HepG2 (cell line): ENCODE measurements at regions not wholly inside any gene's neighbourhood (a gene's known extent, or its start where the extent isn't known, plus 50 kb on each side); places are given as distances from the start of the nearest gene placed in this dataset.

Experiments used
- ATAC-seq: fragments of 200-7000 bp; cut with Tn5 transposase; 3 replicates; pipeline ENCODE4 v1.9.1; 2020; ENCODE audit warnings: mild to moderate bottlenecking, moderate library complexity
- BruUV-seq: library from RNA; stranded (reverse); fragments of 400-500 nt; replicated peaks from 2 replicates; lab custom pipeline; 2021; lab: Mats Ljungman, UMichigan
- CTCF ChIA-PET: fragments of 300-600 bp; formaldehyde crosslinking; extraction: SDS; loops from one replicate; lab custom pipeline; 2021; ENCODE audit warnings: low total read pairs, inconsistent platforms, low intra/inter-chr PET ratio; lab: Yijun Ruan, JAX
- POLR2A ChIA-PET: fragments of 350-600 bp; sonication (Branson Sonifier 250); formaldehyde crosslinking; loops from one replicate; lab custom pipeline; 2020; ENCODE audit warnings: antibody characterized with exemption, inconsistent platforms; lab: Yijun Ruan, JAX
- DNase-seq: peaks from one replicate; pipeline ENCODE4 v3.0.0-alpha.2; 2015; ENCODE audit warnings: low spot score
- FAIRE-seq: peaks from 3 replicates; lab custom pipeline; 2011; peaks lifted over from hg19 to GRCh38; lab: Jason Lieb, UNC
- H2AFZ ChIP-seq: one replicate; pipeline ENCODE4 v1.6.1; 2011; ENCODE audit warnings: low read length, inconsistent platforms
- H3K27ac ChIP-seq: fragments of 300-600 bp; 3 replicates; pipeline ENCODE4 v1.8.0; 2011; ENCODE audit warnings: mixed run types, mild to moderate bottlenecking, mixed read lengths, low read length, inconsistent platforms; ENCODE audit not compliant: insufficient read depth; ENCODE audit errors: extremely low read length
- H3K27me3 ChIP-seq, 2 experiments: fragments of 200-600 bp in 1 of 2; 2 replicates in 1 of 2; 3 replicates in 1 of 2; pipeline versions ENCODE4 v1.6.0 to v1.8.0; 2011; ENCODE audit warnings: low read length in 2 of 2, mild to moderate bottlenecking in 2 of 2, moderate library complexity in 2 of 2, inconsistent platforms in 1 of 2; ENCODE audit not compliant: insufficient read depth in 2 of 2, control insufficient read depth in 1 of 2
- H3K36me3 ChIP-seq, 2 experiments: fragments of 200-600 bp in 1 of 2; replicated peaks in 1 of 2; 2 replicates in 1 of 2; 3 replicates in 1 of 2; pipeline versions ENCODE4 v1.5.1 to v1.8.0; 2011; ENCODE audit warnings: low read length in 2 of 2, inconsistent platforms in 1 of 2; ENCODE audit not compliant: insufficient read depth in 2 of 2, control insufficient read depth in 1 of 2
- H3K4me1 ChIP-seq: 2 replicates; pipeline ENCODE4 v1.5.1; 2012; ENCODE audit warnings: low read length, inconsistent platforms; ENCODE audit not compliant: insufficient read depth
- H3K4me2 ChIP-seq: 2 replicates; pipeline ENCODE4 v1.6.0; 2011; ENCODE audit warnings: low read depth, low read length, inconsistent platforms
- H3K4me3 ChIP-seq, 3 experiments: fragments of 200-600 bp in 1 of 3; sonication (generic), shearing (Covaris generic) in 1 of 3; replicated peaks in 1 of 3; 2 replicates each; pipeline ENCODE4 v1.5.1; 2011 to 2016; ENCODE audit warnings: low read length in 3 of 3, inconsistent platforms in 2 of 3, low read depth in 2 of 3, mild to moderate bottlenecking in 2 of 3, control low read depth in 1 of 3, mixed read lengths in 1 of 3; ENCODE audit not compliant: insufficient read depth in 1 of 3
- H3K79me2 ChIP-seq: one replicate; pipeline ENCODE4 v1.6.1; 2011; ENCODE audit warnings: low read length, inconsistent platforms; ENCODE audit not compliant: insufficient read depth
- H3K9ac ChIP-seq: 2 replicates; pipeline ENCODE4 v1.6.0; 2011; ENCODE audit warnings: mild to moderate bottlenecking, low read depth, low read length, inconsistent platforms; ENCODE audit not compliant: insufficient read depth
- H3K9me3 ChIP-seq: 2 replicates; pipeline ENCODE4 v1.5.1; 2012; ENCODE audit warnings: mild to moderate bottlenecking, low read length
- H4K20me1 ChIP-seq: 2 replicates; pipeline ENCODE4 v1.6.0; 2011; ENCODE audit warnings: inconsistent platforms, mild to moderate bottlenecking, low read length, moderate library complexity; ENCODE audit not compliant: insufficient read depth
- FOSL2 ChIP-seq: sonication (generic); formaldehyde crosslinking; IDR thresholded peaks from 2 replicates; pipeline ENCODE4 v1.4.0; 2020; ENCODE audit warnings: missing genetic modification reagents
- HMGXB4 ChIP-seq, 2 experiments: sonication (generic) in 1 of 2; formaldehyde crosslinking in 1 of 2; IDR thresholded peaks; 2 replicates each; pipeline versions ENCODE4 v1.4.0 to v1.6.1; 2018 to 2020; ENCODE audit warnings: missing genetic modification reagents in 2 of 2, borderline replicate concordance in 1 of 2, low read depth in 1 of 2, mild to moderate bottlenecking in 1 of 2, missing biosample characterization in 1 of 2
- ISX ChIP-seq: sonication (generic); formaldehyde crosslinking; conservative IDR thresholded peaks from 2 replicates; pipeline ENCODE4 v1.5.0; 2020; ENCODE audit warnings: missing genetic modification reagents
- NR2F1 ChIP-seq, 2 experiments: fragments of 450-650 bp in 1 of 2; formaldehyde crosslinking in 1 of 2; IDR thresholded peaks; 2 replicates each; pipeline versions ENCODE4 v1.5.0 to v1.6.1; 2016 to 2020; ENCODE audit warnings: mild to moderate bottlenecking in 1 of 2, missing compliant biosample characterization in 1 of 2, missing genetic modification reagents in 1 of 2, moderate library complexity in 1 of 2
- NR2F2 ChIP-seq: IDR thresholded peaks from 2 replicates; pipeline ENCODE4 v1.6.1; 2012; ENCODE audit warnings: low read depth, inconsistent platforms, borderline replicate concordance
- POLR2A ChIP-seq, 2 experiments: IDR thresholded peaks; 2 replicates each; pipeline ENCODE4 v1.6.1; 2011; ENCODE audit warnings: low read depth in 2 of 2, low read length in 2 of 2, mild to moderate bottlenecking in 1 of 2, moderate library complexity in 1 of 2; ENCODE audit not compliant: insufficient read depth in 1 of 2
- RFX1 ChIP-seq: fragments of 450-650 bp; IDR thresholded peaks from 2 replicates; pipeline ENCODE4 v1.6.1; 2017
- SP140L ChIP-seq: sonication (generic); formaldehyde crosslinking; IDR thresholded peaks from 2 replicates; pipeline ENCODE4 v1.4.0; 2020; ENCODE audit warnings: missing genetic modification reagents, borderline replicate concordance
- ZHX1 ChIP-seq: sonication (generic); formaldehyde crosslinking; IDR thresholded peaks from 2 replicates; pipeline ENCODE4 v1.8.1; 2022; ENCODE audit warnings: low read depth, mild to moderate bottlenecking, missing genetic modification reagents
- ZNF136 ChIP-seq: sonication (generic); formaldehyde crosslinking; IDR thresholded peaks from 2 replicates; pipeline ENCODE4 v1.8.1; 2022; ENCODE audit warnings: low read depth, mild to moderate bottlenecking, moderate library complexity, missing genetic modification reagents
- ZNF138 ChIP-seq: sonication (generic); formaldehyde crosslinking; IDR thresholded peaks from 2 replicates; pipeline ENCODE4 v1.5.0; 2020; ENCODE audit warnings: mild to moderate bottlenecking, low read depth, missing genetic modification reagents
- ZNF143 ChIP-seq: sonication (generic); formaldehyde crosslinking; IDR thresholded peaks from 2 replicates; pipeline ENCODE4 v1.4.0; 2020; ENCODE audit warnings: missing genetic modification reagents
- ZNF772 ChIP-seq: sonication (generic); formaldehyde crosslinking; IDR thresholded peaks from 2 replicates; pipeline ENCODE4 v1.5.0; 2020; ENCODE audit warnings: mild to moderate bottlenecking, missing genetic modification reagents
- ZSCAN25 ChIP-seq: sonication (generic); formaldehyde crosslinking; IDR thresholded peaks from 2 replicates; pipeline ENCODE4 v1.8.0; 2022; ENCODE audit warnings: mild to moderate bottlenecking, missing genetic modification reagents
- WGBS: methylation state at CpG from one replicate; pipeline ENCODE4 v1.1.6; 2017; ENCODE audit warnings: low lambda C conversion rate; 5-methylcytosine and 5-hydroxymethylcytosine counted together
- in situ Hi-C: cut with HindIII; loops from 2 replicates; pipeline ENCODE4 v1.10.0; 2017; ENCODE audit warnings: low pct_unique_long_range_greater_than_20kb; ENCODE audit not compliant: extremely low pct_ligation_motif_present
- intact Hi-C: fragments of 100-400 bp; cut with micrococcal nuclease; formaldehyde crosslinking; loops from one replicate; pipeline ENCODE4 v1.10.0; 2022; ENCODE audit not compliant: unreplicated experiment
- TF ChIP-seq, protein P1 (sequence below): sonication (generic); formaldehyde crosslinking; IDR thresholded peaks from 2 replicates; pipeline ENCODE4 v1.5.0; 2020; ENCODE audit warnings: missing genetic modification reagents, mild to moderate bottlenecking, borderline replicate concordance
- TF ChIP-seq, protein P2 (sequence below): sonication (generic); formaldehyde crosslinking; IDR thresholded peaks from 2 replicates; pipeline ENCODE4 v1.5.0; 2020; ENCODE audit warnings: mild to moderate bottlenecking, missing genetic modification reagents

DNA sequence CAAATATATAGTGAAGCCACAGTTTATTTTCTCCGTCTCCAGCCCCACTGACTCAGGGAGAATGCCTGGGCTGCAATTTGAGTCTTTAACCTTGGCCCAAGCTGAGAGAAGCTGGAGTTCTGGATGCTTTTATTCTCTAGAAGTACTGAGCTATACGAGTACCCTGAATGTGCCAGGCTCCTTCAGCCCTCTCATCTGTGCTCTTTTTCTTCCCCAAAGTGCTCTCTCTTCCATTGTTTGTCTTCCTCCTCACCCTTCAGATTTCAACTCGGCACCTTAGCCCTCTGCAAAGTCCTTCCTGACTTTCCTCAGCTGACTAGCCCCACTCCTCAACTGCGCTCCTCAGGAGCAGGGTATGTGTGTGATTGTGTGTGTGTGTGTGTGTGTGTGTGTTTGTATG, 75.6 kb upstream of the AGBL1 start (continued):
- TF ChIP-seq, protein P1, sequence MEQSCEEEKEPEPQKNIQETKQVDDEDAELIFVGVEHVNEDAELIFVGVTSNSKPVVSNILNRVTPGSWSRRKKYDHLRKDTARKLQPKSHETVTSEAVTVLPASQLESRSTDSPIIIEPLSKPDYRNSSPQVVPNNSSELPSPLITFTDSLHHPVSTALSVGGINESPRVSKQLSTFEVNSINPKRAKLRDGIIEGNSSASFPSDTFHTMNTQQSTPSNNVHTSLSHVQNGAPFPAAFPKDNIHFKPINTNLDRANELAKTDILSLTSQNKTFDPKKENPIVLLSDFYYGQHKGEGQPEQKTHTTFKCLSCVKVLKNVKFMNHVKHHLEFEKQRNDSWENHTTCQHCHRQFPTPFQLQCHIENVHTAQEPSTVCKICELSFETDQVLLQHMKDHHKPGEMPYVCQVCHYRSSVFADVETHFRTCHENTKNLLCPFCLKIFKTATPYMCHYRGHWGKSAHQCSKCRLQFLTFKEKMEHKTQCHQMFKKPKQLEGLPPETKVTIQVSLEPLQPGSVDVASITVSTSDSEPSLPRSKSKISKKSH (CRISPR knock-in tag): no peak
- no peak for TF ChIP-seq HMGXB4 (CRISPR knock-in tag; IDR thresholded peaks at IDR 0.05; ENCODE audit: borderline replicate concordance in 1 of 2, low read depth in 1 of 2)
- no peak for TF ChIP-seq ISX
- TF ChIP-seq, all 625 proteins: peak for 0

- ATAC-seq: no peak
- intact Hi-C loops (loop anchor here (10.0 kb wide), 1 partner anchor 638 kb away; no protein-coding TSS in a partner anchor), in situ Hi-C loops (no loop called here)
- TF ChIP-seq NR2F2 (no peak), ZNF772 (CRISPR knock-in tag) (no peak), ZNF138 (CRISPR knock-in tag) (no peak), RFX1 (no peak), ZSCAN25 (CRISPR knock-in tag) (no peak), SP140L (CRISPR knock-in tag) (no peak), POLR2A (IDR thresholded peaks at IDR 0.05; ENCODE audit: insufficient read depth in 1 of 2, low read depth in 2 of 2, low read length in 2 of 2) (no peak), FOSL2 (CRISPR knock-in tag) (no peak), ZNF143 (CRISPR knock-in tag) (no peak), ZHX1 (no peak), NR2F1 (CRISPR knock-in tag; IDR thresholded peaks at IDR 0.05) (no peak), ZNF136 (CRISPR knock-in tag) (no peak)
- TF ChIP-seq, protein P2, sequence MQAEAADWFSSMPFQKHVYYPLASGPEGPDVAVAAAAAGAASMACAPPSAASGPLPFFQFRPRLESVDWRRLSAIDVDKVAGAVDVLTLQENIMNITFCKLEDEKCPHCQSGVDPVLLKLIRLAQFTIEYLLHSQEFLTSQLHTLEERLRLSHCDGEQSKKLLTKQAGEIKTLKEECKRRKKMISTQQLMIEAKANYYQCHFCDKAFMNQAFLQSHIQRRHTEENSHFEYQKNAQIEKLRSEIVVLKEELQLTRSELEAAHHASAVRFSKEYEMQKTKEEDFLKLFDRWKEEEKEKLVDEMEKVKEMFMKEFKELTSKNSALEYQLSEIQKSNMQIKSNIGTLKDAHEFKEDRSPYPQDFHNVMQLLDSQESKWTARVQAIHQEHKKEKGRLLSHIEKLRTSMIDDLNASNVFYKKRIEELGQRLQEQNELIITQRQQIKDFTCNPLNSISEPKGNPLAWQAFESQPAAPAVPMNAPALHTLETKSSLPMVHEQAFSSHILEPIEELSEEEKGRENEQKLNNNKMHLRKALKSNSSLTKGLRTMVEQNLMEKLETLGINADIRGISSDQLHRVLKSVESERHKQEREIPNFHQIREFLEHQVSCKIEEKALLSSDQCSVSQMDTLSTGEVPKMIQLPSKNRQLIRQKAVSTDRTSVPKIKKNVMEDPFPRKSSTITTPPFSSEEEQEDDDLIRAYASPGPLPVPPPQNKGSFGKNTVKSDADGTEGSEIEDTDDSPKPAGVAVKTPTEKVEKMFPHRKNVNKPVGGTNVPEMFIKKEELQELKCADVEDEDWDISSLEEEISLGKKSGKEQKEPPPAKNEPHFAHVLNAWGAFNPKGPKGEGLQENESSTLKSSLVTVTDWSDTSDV: no peak
Observed at GRCh38 chr15:86006546-86006945, 73.1 kb upstream of the AGBL1 start.

More at GRCh38 chr15:86006546-86006945, 73.1 kb upstream of the AGBL1 start:
- Histone ChIP-seq H3K4me1 (no peaks in the 10 kb centered on the region), H3K27ac (no peak overlapping the region), H3K4me2 (no peak overlapping the region), H3K27me3 (no peaks in the 10 kb centered on the region), H3K9me3 (no peaks in the 10 kb centered on the region), H3K36me3 (no peaks in the 10 kb centered on the region), H3K9ac (no peak overlapping the region), H3K4me3 (no peak overlapping the region), H2AFZ (no peak overlapping the region), H3K79me2 (no peaks in the 10 kb centered on the region), H4K20me1 (no peaks in the 10 kb centered on the region)
- no TSS peak for BruUV-seq
- ChIA-PET CTCF (no interaction called here), POLR2A (no interaction called here)
- FAIRE-seq: no peak
- no peak for DNase-seq
- WGBS: 0% methylated on average over 2 of the region's 2 CpGs
